HG03066 (cell line): ENCODE measurements at regions not wholly inside any gene's neighbourhood (a gene's known extent, or its start where the extent isn't known, plus 50 kb on each side); places are given as distances from the start of the nearest gene placed in this dataset.

Experiments used
- ATAC-seq: cut with Tn5 transposase; IDR thresholded peaks from one replicate; pipeline ENCODE4 v1.9.1; 2021; ENCODE audit warnings: low read depth; ENCODE audit not compliant: unreplicated experiment

GRCh38 chr3:13266005-13266404 is 154.1 kb downstream of the NUP210 start:
- ATAC-seq = no peak

- ATAC-seq = no peak
These were observed 154.6 kb downstream of the NUP210 start for GRCh38 chr3:13265507-13265906.

GRCh38 chr3:13265016-13265415 is 155.1 kb downstream of the NUP210 start:
- no peak for ATAC-seq

- ATAC-seq = no peak
These were observed 155.7 kb downstream of the NUP210 start for GRCh38 chr3:13264468-13264795.

- no peak for ATAC-seq
These were observed 156.2 kb downstream of the NUP210 start for GRCh38 chr3:13263770-13264467.

- ATAC-seq = no peak
These were observed 157.5 kb downstream of the NUP210 start for GRCh38 chr3:13262493-13263211.

GRCh38 chr3:13261892-13262291 is 158.2 kb downstream of the NUP210 start:
- no peak for ATAC-seq

GRCh38 chr3:13261104-13261830 is 158.9 kb downstream of the NUP210 start:
- ATAC-seq = no peak

- no peak for ATAC-seq
These were observed 159.6 kb downstream of the NUP210 start for GRCh38 chr3:13260259-13261103.

- no peak for ATAC-seq
These were observed 160.3 kb downstream of the NUP210 start for GRCh38 chr3:13259831-13260230.

GRCh38 chr3:13258986-13259514 is 161.1 kb downstream of the NUP210 start:
- no peak for ATAC-seq

- no peak for ATAC-seq
These were observed 161.8 kb downstream of the NUP210 start for GRCh38 chr3:13258280-13258679.

- no peak for ATAC-seq
These were observed 162.5 kb downstream of the NUP210 start for GRCh38 chr3:13257666-13258065.

GRCh38 chr3:13256845-13257244 is 163.3 kb downstream of the NUP210 start:
- no peak for ATAC-seq

- ATAC-seq = no peak
These were observed 165.8 kb downstream of the NUP210 start for GRCh38 chr3:13254028-13254951.

GRCh38 chr3:13253208-13253937 is 166.7 kb downstream of the NUP210 start:
- no peak for ATAC-seq

GRCh38 chr3:13252207-13252606 is 167.9 kb downstream of the NUP210 start:
- no peak for ATAC-seq

- ATAC-seq = no peak
These were observed 168.8 kb downstream of the NUP210 start for GRCh38 chr3:13251166-13251903.
